Keratinocyte (primary cell): ENCODE measurements at regions not wholly inside any gene's neighbourhood (a gene's known extent, or its start where the extent isn't known, plus 50 kb on each side); places are given as distances from the start of the nearest gene placed in this dataset.

ENCODE experiments used
- DNase-seq: peaks from one replicate; pipeline ENCODE4 v3.0.0-alpha.2; 2011; ENCODE audit warnings: low read depth, missing footprints, low spot score
- FAIRE-seq: peaks from 2 replicates; lab custom pipeline; 2011; peaks lifted over from hg19 to GRCh38; lab: Jason Lieb, UNC
- H2AFZ ChIP-seq: 2 replicates; pipeline ENCODE4 v1.6.0; 2012; ENCODE audit warnings: low read length, control low read depth, inconsistent platforms; ENCODE audit not compliant: control insufficient read depth
- H3K27ac ChIP-seq: 2 replicates; pipeline ENCODE4 v1.5.1; 2011; ENCODE audit warnings: low read length; ENCODE audit not compliant: control insufficient read depth, insufficient read depth
- H3K27me3 ChIP-seq: 3 replicates; pipeline ENCODE4 v1.6.0; 2011; ENCODE audit warnings: low read length; ENCODE audit not compliant: control insufficient read depth, insufficient read depth; ENCODE audit errors: extremely low read depth
- H3K36me3 ChIP-seq, 2 experiments: 2 replicates in 1 of 2; 3 replicates in 1 of 2; pipeline ENCODE4 v1.5.1; 2011; ENCODE audit warnings: low read length in 2 of 2, mild to moderate bottlenecking in 1 of 2; ENCODE audit not compliant: control insufficient read depth in 2 of 2, insufficient read depth in 2 of 2; ENCODE audit errors: extremely low read depth in 1 of 2
- H3K4me1 ChIP-seq: 3 replicates; pipeline ENCODE4 v1.5.1; 2011; ENCODE audit warnings: low read length; ENCODE audit not compliant: control insufficient read depth, insufficient read depth; ENCODE audit errors: extremely low read depth
- H3K4me2 ChIP-seq: 3 replicates; pipeline ENCODE4 v1.6.0; 2011; ENCODE audit warnings: low read depth, low read length; ENCODE audit not compliant: control insufficient read depth, insufficient read depth; ENCODE audit errors: extremely low read depth
- H3K4me3 ChIP-seq, 3 experiments: fragments of 200-600 bp in 1 of 3; sonication (generic) in 1 of 3; 2 replicates in 2 of 3; 3 replicates in 1 of 3; pipeline ENCODE4 v1.5.1; 2011 to 2016; ENCODE audit warnings: low read length in 3 of 3, mild to moderate bottlenecking in 3 of 3, control low read depth in 2 of 3, inconsistent platforms in 1 of 3, low read depth in 1 of 3, mixed read lengths in 1 of 3, mixed run types in 1 of 3, moderate library complexity in 1 of 3; ENCODE audit not compliant: control insufficient read depth in 2 of 3, insufficient read depth in 2 of 3; ENCODE audit errors: extremely low read depth in 1 of 3
- H3K79me2 ChIP-seq: 2 replicates; pipeline ENCODE4 v1.6.0; 2012; ENCODE audit warnings: low read length; ENCODE audit not compliant: control insufficient read depth, insufficient read depth
- H3K9ac ChIP-seq: 3 replicates; pipeline ENCODE4 v1.6.0; 2011; ENCODE audit warnings: low read length; ENCODE audit not compliant: control insufficient read depth, insufficient read depth; ENCODE audit errors: extremely low read depth
- H3K9me1 ChIP-seq: 3 replicates; pipeline ENCODE4 v1.6.0; 2011; ENCODE audit warnings: low read length; ENCODE audit not compliant: control insufficient read depth, insufficient read depth; ENCODE audit errors: extremely low read depth
- H3K9me3 ChIP-seq: 2 replicates; pipeline ENCODE4 v1.5.1; 2012; ENCODE audit warnings: low read depth, low read length; ENCODE audit not compliant: control insufficient read depth
- H4K20me1 ChIP-seq: 3 replicates; pipeline ENCODE4 v1.6.0; 2011; ENCODE audit warnings: low read length; ENCODE audit not compliant: control insufficient read depth, insufficient read depth; ENCODE audit errors: extremely low read depth
- EZH2 ChIP-seq: IDR thresholded peaks from one replicate; pipeline ENCODE4 v1.6.1; 2012; ENCODE audit warnings: inconsistent platforms, mild to moderate bottlenecking, low read length, moderate library complexity
- dilution Hi-C: fragments of 300-500 bp; cut with MboI; formaldehyde crosslinking; loops from one replicate; pipeline ENCODE4 v1.7.0; 2020; ENCODE audit warnings: low sequenced_read_pairs; ENCODE audit not compliant: extremely low pct_ligation_motif_present
- TF ChIP-seq, protein P1 (sequence below), 3 experiments: IDR thresholded peaks in 1 of 3; conservative IDR thresholded peaks in 1 of 3; optimal IDR thresholded peaks in 1 of 3; 2 replicates in 2 of 3; 3 replicates in 1 of 3; pipeline versions ENCODE3 to v1.5.1; 2011; ENCODE audit warnings: low read length in 3 of 3, mild to moderate bottlenecking in 3 of 3, moderate library complexity in 2 of 3, control low read depth in 1 of 3, inconsistent platforms in 1 of 3; ENCODE audit not compliant: insufficient read depth in 2 of 3; ENCODE audit errors: extremely low read depth in 1 of 3

DNA sequence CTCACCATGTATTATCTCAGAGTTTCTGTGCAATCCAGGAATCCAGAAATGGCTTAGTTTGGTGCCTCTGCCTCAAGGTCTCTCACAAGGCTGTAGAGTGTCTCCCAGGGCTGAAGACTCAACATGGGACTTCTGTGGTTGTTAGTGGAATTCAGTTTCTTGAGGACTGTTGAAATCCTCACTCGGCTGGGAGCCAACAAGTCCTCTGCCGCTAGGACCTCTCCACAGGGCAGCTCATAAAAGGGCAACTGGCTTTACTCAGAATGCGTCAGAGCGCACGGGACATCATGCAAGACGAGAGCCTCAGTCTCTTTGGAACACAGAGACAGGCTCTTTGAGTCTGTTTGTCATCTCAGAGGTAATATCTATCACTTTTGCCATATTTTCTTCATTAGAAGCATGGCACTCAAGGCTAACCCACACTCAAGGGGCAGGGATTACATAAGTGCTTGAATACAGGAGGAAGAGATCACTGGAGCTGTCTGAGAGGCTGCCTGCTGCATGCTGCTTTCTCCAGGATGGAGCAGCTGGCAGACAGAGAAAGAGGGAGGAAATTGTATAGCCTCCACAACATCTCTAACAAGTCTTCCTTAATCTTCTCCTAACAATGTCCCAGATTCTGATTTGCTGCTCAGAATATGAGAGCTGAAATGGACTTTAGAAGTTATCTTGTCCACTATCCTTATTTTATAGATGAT lies 97.5 kb upstream of the ASIC2 start:
- Histone ChIP-seq H3K36me3 (no peaks in the 10 kb centered on the region), H3K27me3 (no peaks in the 10 kb centered on the region), H4K20me1 (no peaks in the 10 kb centered on the region), H3K27ac (no peak overlapping the region), H2AFZ (no peak overlapping the region), H3K9me3 (no peaks in the 10 kb centered on the region), H3K9ac (no peak overlapping the region), H3K4me2 (no peak overlapping the region), H3K9me1 (no peaks in the 10 kb centered on the region), H3K4me1 (no peaks in the 10 kb centered on the region), H3K79me2 (no peaks in the 10 kb centered on the region), H3K4me3 (no peak overlapping the region)
- TF ChIP-seq, protein P1, sequence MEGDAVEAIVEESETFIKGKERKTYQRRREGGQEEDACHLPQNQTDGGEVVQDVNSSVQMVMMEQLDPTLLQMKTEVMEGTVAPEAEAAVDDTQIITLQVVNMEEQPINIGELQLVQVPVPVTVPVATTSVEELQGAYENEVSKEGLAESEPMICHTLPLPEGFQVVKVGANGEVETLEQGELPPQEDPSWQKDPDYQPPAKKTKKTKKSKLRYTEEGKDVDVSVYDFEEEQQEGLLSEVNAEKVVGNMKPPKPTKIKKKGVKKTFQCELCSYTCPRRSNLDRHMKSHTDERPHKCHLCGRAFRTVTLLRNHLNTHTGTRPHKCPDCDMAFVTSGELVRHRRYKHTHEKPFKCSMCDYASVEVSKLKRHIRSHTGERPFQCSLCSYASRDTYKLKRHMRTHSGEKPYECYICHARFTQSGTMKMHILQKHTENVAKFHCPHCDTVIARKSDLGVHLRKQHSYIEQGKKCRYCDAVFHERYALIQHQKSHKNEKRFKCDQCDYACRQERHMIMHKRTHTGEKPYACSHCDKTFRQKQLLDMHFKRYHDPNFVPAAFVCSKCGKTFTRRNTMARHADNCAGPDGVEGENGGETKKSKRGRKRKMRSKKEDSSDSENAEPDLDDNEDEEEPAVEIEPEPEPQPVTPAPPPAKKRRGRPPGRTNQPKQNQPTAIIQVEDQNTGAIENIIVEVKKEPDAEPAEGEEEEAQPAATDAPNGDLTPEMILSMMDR (optimal IDR thresholded peaks at IDR 0.05 in 1 of 3, IDR thresholded peaks at IDR 0.05 in 1 of 3, conservative IDR thresholded peaks at IDR 0.05 in 1 of 3; ENCODE audit: extremely low read depth in 1 of 3, insufficient read depth in 2 of 3, low read length in 3 of 3) = no peak
- TF ChIP-seq EZH2 = no peak
- dilution Hi-C loops = no loop called here
- no peak for FAIRE-seq
- DNase-seq = no peak

DNA sequence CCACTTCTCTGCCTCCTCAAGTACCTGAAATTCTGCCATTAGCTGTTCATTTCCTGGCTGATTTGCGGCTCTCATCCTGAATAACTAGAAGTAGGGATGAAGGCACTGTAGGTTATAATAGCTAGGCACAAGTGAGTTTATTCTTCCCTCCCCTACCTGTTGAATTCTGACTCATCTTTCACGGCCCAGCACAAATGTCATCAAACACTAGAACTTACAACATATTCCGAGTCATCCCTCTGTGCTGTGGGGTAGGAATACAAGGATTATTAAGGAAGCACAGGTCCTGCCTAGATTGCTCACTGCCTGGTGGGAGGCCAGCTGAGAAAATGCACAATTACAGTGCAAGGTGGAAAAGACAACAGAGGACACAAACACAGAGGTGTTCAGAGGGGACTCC lies 103.7 kb upstream of the ASIC2 start:
- DNase-seq (no peak), FAIRE-seq (no peak)
- Histone ChIP-seq H3K9me3 (no peaks in the 10 kb centered on the region), H4K20me1 (no peaks in the 10 kb centered on the region), H3K79me2 (no peaks in the 10 kb centered on the region), H3K9me1 (no peaks in the 10 kb centered on the region), H2AFZ (no peak overlapping the region), H3K4me2 (no peak overlapping the region), H3K9ac (no peak overlapping the region), H3K4me1 (no peaks in the 10 kb centered on the region), H3K36me3 (no peaks in the 10 kb centered on the region), H3K27ac (no peak overlapping the region), H3K4me3 (no peak overlapping the region), H3K27me3 (no peaks in the 10 kb centered on the region)
- no peak for TF ChIP-seq EZH2
- TF ChIP-seq, protein P1 (optimal IDR thresholded peaks at IDR 0.05 in 1 of 3, IDR thresholded peaks at IDR 0.05 in 1 of 3, conservative IDR thresholded peaks at IDR 0.05 in 1 of 3; ENCODE audit: extremely low read depth in 1 of 3, insufficient read depth in 2 of 3, low read length in 3 of 3) = no peak
- dilution Hi-C loops = no loop called here
